ENCODE measurements at regions not wholly inside any gene's neighbourhood (a gene's known extent, or its start where the extent isn't known, plus 50 kb on each side); places are given as distances from the start of the nearest gene placed in this dataset.

DNA sequence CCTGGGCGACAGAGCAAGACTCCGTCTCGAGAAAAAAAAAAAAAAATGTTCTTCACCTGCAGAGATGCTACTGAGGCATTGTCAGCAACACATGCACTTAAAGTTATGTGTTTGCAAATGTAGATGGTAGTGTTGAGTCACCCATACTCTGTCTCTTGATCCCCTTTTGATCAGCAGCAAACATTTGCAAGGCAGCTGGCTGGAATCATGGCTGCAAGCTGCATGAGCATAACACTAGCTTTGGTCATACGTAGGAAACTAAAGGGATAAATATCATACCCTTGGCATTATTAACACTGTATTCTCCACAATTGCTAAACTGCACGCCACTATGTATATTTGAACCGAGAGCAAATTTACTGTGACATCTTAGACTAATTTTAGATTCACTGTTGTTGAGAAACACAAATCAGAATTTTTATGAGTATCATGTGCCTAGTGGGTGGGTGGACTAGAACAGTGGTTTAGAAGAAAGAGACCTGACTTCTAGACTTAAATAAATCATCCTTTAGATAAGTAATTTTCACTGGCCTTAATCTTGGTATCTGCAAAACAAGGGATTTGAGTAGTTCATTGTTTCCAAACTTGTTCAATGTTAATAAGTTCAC is 229.3 kb upstream of the MEOX2 start:
- TF ChIP-seq, protein P1, sequence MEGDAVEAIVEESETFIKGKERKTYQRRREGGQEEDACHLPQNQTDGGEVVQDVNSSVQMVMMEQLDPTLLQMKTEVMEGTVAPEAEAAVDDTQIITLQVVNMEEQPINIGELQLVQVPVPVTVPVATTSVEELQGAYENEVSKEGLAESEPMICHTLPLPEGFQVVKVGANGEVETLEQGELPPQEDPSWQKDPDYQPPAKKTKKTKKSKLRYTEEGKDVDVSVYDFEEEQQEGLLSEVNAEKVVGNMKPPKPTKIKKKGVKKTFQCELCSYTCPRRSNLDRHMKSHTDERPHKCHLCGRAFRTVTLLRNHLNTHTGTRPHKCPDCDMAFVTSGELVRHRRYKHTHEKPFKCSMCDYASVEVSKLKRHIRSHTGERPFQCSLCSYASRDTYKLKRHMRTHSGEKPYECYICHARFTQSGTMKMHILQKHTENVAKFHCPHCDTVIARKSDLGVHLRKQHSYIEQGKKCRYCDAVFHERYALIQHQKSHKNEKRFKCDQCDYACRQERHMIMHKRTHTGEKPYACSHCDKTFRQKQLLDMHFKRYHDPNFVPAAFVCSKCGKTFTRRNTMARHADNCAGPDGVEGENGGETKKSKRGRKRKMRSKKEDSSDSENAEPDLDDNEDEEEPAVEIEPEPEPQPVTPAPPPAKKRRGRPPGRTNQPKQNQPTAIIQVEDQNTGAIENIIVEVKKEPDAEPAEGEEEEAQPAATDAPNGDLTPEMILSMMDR (IDR thresholded peaks at IDR 0.05; ENCODE audit: insufficient read depth, low read depth, low read length): no peak
- TF ChIP-seq EZH2 (IDR thresholded peaks at IDR 0.05; ENCODE audit: insufficient read depth, low read length): no peak

Measured in astrocyte (in vitro differentiated cells and primary cell).